ENCODE measurements at regions not wholly inside any gene's neighbourhood (a gene's known extent, or its start where the extent isn't known, plus 50 kb on each side); places are given as distances from the start of the nearest gene placed in this dataset.

- ChIA-PET CTCF (no interaction called here), POLR2A (ENCODE audit: unreplicated experiment) (no interaction called here)
- no peaks in the 10 kb centered on the region for H3K27me3 ChIP-seq (ENCODE audit: control insufficient read depth, insufficient read depth, low read length)
- H3K18ac ChIP-seq (ENCODE audit: low read depth, low read length): no peak overlapping the region
- no peaks in the 10 kb centered on the region for H3K79me1 ChIP-seq (ENCODE audit: low read depth in 1 of 2, low read length in 2 of 2)
- no peak overlapping the region for H2BK5ac ChIP-seq (ENCODE audit: low read depth, low read length, poor library complexity, severe bottlenecking)
- in situ Hi-C loops (cut with MboI; ENCODE audit: low sequenced_read_pairs): no loop called here
- no peak overlapping the region for H3K4ac ChIP-seq (ENCODE audit: low read depth, low read length)
- BruUV-seq (replicated peaks): no TSS peak
- WGBS, 2 experiments (ENCODE audit: extremely low coverage in 2 of 2, insufficient read length in 1 of 2): no CpG with 5 or more reads among the region's 1 CpG
- H4K20me1 ChIP-seq (ENCODE audit: insufficient read depth, low read length): no peaks in the 10 kb centered on the region
- no peak overlapping the region for H3K27ac ChIP-seq (ENCODE audit: insufficient read depth, low read length)
- no peak overlapping the region for H3K4me2 ChIP-seq (ENCODE audit: low read depth, low read length)
- H2BK20ac ChIP-seq (ENCODE audit: low read depth, low read length): no peak overlapping the region
- ATAC-seq (ENCODE audit: low read depth) (no peak), DNase-seq (no peak)
- no peaks in the 10 kb centered on the region for H3K9me1 ChIP-seq (ENCODE audit: insufficient read depth, low read length)
- H4K8ac ChIP-seq (ENCODE audit: low read depth in 2 of 2, low read length in 2 of 2): no peak overlapping the region
- no peak overlapping the region for H3K14ac ChIP-seq (replicated peaks; ENCODE audit: low read depth, low read length)
- H3K23ac ChIP-seq (ENCODE audit: low read depth, low read length): no peak overlapping the region
- intact Hi-C loops (cut with micrococcal nuclease): no loop called here
- H4K5ac ChIP-seq (ENCODE audit: low read depth, low read length): no peak overlapping the region
- H4K91ac ChIP-seq (ENCODE audit: insufficient read depth, low read depth, low read length): no peak overlapping the region
- no peak overlapping the region for H3K4me3 ChIP-seq (ENCODE audit: insufficient read depth, low read depth, low read length)
- H2BK15ac ChIP-seq (ENCODE audit: low read depth, low read length): no peak overlapping the region
- no peak for TF ChIP-seq RAD21 (IDR thresholded peaks at IDR 0.05; ENCODE audit: low read length)
- TF ChIP-seq BHLHE40 (IDR thresholded peaks at IDR 0.05; ENCODE audit: low read depth, low read length): no peak
- TF ChIP-seq, protein P1, sequence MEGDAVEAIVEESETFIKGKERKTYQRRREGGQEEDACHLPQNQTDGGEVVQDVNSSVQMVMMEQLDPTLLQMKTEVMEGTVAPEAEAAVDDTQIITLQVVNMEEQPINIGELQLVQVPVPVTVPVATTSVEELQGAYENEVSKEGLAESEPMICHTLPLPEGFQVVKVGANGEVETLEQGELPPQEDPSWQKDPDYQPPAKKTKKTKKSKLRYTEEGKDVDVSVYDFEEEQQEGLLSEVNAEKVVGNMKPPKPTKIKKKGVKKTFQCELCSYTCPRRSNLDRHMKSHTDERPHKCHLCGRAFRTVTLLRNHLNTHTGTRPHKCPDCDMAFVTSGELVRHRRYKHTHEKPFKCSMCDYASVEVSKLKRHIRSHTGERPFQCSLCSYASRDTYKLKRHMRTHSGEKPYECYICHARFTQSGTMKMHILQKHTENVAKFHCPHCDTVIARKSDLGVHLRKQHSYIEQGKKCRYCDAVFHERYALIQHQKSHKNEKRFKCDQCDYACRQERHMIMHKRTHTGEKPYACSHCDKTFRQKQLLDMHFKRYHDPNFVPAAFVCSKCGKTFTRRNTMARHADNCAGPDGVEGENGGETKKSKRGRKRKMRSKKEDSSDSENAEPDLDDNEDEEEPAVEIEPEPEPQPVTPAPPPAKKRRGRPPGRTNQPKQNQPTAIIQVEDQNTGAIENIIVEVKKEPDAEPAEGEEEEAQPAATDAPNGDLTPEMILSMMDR (conservative IDR thresholded peaks at IDR 0.05; ENCODE audit: low read depth, low read length): no peak
- no peak for TF ChIP-seq NFE2L2 (IDR thresholded peaks at IDR 0.05; ENCODE audit: low read depth, low read length)
- no peak overlapping the region for H3K9ac ChIP-seq (ENCODE audit: low read depth, low read length)
- no peaks in the 10 kb centered on the region for H3K36me3 ChIP-seq (ENCODE audit: control insufficient read depth, insufficient read depth, low read length)
- H3K4me1 ChIP-seq (ENCODE audit: control insufficient read depth, insufficient read depth, low read length): no peaks in the 10 kb centered on the region
- dilution Hi-C loops (cut with HindIII; ENCODE audit: low sequenced_read_pairs, unreplicated experiment): no loop called here
- no peak overlapping the region for H2AFZ ChIP-seq (replicated peaks; ENCODE audit: low read length, poor library complexity)
- no peak overlapping the region for H2AK5ac ChIP-seq (ENCODE audit: low read depth, low read length)
- H2BK120ac ChIP-seq (ENCODE audit: low read depth, low read length): no peak overlapping the region
- H3K56ac ChIP-seq (ENCODE audit: extremely low read depth, insufficient read depth, low read length): no peak overlapping the region
- H3K9me3 ChIP-seq (ENCODE audit: control insufficient read depth, insufficient read depth, low read length): peaks cover 8% of the 10 kb centered on the region
- no peak overlapping the region for H2AK9ac ChIP-seq (replicated peaks; ENCODE audit: low read depth, low read length, poor library complexity)
Observed at GRCh38 chr5:155343468-155343867, 329.9 kb downstream of the KIF4B start.
